Hippocampal formation (tissue), 2 donors: ENCODE measurements at regions not wholly inside any gene's neighbourhood (a gene's known extent, or its start where the extent isn't known, plus 50 kb on each side); places are given as distances from the start of the nearest gene placed in this dataset.
"Not testable (repeated sequence)": the region's sequence is repeated elsewhere in the genome, so short reads cannot be mapped to it uniquely, and the experiment has no call there.

Experiments
- DNase-seq, 2 donors: peaks; one replicate each; lab custom pipeline; 2025; lab: John Stamatoyannopoulos, UW

DNA sequence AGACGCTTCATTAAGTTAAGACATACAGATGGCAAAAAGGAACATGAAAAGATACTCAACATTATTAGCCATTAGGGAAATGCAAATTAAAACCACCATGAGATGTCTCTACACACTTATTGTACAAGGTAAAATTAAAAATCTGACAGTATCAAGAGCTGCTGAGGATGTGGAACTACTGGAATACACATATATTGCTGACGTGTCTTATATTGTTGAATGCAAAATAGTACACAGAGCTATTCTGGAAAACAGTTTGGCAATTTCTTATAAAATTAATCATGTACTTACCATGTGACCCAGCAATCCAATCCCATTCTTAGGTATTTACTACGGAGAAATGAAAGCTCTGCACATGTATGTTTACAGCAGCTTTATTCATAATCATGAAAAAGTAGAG, 742.5 kb downstream of the TBC1D22A start:
- DNase-seq = no peak

DNA sequence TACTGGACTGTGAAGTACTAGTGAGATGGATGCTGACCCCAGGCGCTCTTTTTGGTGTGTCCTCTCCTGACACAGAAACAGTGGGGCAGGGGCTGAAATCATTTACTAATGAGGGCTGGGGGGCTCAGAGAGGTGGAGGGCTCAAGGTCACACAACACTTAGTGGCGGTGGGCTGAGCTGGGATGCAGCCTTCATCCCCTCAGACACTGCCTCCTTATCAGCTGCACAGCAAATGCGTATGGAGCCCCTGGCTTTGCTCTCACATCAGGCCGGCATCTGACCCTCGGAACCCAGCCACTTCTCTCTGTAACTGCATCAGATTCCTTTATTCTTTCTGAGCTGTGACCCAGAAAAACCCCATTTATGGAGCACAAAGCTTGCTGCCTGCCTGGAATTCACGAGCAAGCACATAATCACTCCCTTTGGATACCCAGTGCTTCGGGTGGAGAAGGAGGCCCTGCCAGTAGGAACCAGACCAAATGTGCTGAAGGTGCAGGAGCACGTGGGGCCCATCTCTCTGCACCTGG, 736.6 kb downstream of the TBC1D22A start:
- DNase-seq = no peak

DNA sequence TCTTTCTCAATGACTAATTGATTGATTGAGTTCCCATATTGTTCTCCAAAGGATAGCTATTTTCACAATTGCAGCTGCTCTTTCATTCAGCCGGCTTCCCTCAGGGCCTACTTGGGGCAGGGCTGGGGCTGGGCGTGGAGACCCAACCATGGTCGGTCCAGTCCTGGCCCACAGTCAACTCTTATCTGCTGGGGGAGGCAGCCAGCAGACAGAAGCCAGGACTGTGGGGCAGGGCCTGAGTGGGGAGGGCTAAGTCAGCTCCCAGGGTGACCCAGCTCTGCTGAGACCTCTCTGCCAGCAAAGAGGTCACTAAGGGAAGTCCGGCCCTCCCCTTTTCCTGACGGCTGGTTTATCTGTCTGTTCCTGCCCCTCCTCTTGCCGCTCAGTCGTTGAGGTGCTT, 735.2 kb downstream of the TBC1D22A start:
- DNase-seq = no peak

DNA sequence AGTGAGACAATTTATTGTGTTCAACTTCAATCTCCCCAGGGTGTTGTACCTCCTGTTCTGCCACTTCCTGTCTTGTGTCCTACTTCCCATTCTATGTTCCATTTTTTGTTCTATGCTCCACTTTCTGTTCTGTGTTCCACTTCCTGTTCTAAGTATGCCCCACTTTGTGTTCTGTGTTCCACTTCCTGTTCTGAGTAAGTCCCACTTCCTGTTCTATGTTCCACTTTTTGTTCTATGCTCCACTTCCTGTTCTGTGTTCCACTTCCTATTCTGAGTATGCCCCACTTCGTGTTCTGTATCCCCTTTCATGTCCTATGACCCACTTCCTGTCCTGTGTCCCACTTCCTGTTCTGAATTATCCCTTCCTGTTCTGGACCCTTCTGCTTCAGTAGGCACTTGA, 732.7 kb downstream of the TBC1D22A start:
- DNase-seq = no peak

DNA sequence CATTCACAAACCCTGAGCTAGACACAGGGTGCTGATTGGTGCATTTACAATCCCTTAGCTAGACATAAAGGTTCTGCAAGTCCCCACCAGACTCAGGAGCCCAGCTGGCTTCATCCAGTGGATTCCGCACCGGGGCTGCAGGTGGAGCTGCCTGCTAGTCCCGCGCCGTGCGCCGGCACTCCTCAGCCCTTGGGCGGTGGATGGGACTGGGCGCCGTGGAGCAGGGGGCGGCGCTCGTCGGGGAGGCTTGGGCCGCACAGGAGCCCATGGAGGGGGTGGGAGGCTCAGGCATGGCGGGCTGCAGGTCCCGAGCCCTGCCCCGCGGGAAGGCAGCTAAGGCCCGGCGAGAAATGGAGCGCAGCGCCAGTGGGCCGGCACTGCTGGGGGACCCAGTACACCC, 725.7 kb downstream of the TBC1D22A start:
- DNase-seq = not testable (repeated sequence)

DNA sequence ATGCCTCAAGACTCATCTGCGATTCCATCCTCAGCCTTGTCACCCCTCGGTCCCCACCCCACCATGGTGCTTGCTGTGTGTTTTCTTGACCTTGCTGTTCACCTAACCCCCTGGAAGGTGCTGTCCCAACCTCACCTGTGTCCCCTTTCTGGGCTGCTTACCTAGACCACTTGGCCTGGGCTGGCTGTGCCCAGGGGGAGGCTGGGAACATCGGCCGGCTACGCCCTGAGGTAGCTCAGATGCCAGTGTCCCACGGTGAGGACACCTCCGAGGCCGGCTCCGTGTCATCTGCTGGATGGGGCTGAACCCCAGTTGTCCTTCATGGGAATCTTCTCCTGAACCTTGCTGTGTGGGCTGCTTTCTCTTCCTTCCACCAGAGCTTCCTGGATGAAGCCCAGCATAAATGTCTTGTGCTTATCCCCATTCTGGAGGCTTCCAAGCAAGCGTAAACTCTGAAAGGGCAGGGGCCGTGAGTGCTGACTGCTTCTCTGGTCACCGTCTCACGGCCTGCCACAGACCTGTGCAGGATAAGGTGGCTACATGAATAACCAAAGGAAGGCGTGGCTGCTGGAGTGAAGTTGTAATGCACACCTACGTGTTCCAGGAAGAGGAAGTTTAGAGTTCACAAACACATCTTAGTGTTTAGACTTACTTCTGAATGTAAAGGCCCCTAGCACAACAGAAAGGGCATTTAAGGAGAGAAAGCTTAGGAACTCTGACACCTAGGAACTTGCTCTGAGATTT, 724.3 kb downstream of the TBC1D22A start:
- no peak for DNase-seq

DNA sequence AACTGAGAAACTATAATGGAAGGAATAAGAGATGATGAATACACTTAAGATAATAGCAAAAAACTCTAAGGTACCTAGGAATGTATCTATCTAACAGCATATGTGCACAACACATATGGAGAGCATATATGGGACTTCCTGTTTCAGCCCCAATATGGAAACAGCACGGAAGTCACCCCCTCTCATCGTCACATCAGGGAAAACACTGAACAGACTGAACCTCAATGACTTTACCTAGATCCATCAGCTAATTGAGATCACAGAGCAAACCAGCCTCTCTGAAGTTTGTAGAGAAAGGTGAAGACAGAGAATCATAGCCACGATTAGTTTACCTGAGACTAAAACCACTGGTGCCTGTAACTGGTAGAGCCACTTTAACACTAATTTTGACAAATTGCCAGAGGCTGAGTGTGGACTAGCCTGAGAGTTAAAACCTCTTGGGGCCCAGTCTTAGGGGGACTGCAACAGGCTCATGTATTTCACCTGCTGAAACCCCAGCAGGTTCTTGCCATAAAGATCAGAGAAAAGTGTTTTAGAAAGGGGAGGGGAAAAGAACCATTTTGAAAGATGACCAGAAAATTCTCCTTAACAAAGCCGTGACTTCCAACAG, 722.6 kb downstream of the TBC1D22A start:
- DNase-seq = no peak

DNA sequence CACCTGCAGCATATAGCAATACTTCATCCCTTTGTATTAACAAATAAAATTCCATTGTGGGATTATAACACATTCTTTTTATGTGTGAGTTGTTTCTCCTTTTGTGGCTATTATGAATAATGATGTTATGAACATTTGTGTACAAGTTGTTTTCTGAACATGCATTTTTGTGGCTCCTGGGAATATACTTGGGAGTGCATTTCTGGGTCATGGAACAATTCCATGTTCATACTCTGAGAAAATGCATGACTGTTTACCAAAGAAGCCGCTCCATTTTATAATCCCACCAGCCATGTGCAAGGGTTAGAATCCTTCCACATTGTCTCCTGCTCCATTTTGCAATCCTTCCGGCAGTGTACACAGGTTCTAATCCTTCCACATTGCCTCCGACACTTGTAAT, 713.8 kb downstream of the TBC1D22A start:
- no peak for DNase-seq

DNA sequence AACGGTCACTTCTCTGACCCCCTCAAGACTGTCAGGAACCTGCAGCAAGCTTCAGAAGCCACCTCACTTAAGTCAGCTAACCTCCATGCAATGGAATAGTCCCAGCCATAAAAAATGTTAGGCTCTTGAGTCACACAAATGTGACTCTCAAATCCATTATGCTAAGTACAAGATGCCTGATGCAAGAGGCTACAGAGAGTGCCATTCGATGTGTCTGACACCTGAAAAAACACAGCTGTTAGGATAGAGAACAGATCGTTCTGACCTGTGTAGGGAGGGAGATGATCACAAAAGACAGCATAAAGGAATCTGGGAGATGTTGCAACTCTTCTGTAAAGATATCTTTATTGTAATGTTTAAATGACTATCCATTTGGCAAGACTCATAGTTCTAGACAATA, 712.4 kb downstream of the TBC1D22A start:
- DNase-seq = no peak

DNA sequence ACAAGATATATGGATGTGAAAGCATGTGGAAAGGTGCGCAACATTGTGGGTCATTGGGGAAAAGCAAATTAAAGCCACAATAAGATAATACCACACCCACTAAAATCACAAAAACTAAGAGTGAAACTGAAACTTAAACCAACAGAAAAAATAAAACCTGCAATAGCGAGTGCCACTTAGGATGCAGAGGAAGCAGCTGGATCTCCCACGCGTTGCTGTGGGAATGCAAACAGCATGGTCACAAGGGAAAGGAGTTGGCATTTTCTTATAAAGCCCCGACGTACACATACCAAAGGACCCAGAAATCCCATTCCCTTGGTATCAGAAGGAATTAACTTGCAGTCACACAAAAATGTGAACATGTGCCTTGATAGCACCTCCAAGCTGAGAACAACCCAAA, 712.0 kb downstream of the TBC1D22A start:
- no peak for DNase-seq

DNA sequence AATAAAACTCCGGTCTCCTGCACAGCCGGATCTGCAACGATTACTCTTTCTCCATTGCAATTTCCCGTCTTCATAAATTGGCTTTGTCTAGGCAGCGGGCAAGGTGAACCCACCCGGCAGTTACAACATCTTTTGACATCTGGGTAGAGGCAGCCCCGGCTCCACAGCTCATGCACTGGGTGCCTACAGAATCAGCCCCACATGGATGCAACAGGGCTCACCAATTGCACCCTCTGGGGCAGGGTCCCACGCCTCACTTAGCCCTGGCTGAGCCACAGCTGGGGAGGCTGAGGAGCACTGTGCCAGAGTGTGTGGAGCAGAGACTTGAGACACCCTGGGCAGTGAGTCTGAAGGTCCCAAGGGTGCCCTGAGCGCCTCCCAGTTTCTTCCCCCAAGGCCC, 710.2 kb downstream of the TBC1D22A start:
- DNase-seq = no peak

DNA sequence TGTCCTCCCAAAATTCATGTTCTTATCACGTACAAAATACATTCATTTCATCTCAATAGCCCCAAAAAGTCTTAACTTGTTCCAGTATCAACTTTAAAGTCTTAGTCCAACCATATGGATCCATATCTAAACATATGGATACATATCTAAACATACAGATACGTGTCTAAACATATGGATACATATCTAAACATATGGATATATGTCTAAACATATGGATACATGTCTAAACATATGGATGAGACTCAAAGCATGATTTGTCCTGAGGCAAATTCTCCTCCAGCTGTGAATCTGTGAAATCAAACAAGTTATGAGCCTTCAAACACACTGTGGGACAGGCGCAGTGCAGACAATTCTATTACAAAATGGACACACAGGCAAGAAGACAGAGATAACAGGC, 709.0 kb downstream of the TBC1D22A start:
- DNase-seq = no peak

DNA sequence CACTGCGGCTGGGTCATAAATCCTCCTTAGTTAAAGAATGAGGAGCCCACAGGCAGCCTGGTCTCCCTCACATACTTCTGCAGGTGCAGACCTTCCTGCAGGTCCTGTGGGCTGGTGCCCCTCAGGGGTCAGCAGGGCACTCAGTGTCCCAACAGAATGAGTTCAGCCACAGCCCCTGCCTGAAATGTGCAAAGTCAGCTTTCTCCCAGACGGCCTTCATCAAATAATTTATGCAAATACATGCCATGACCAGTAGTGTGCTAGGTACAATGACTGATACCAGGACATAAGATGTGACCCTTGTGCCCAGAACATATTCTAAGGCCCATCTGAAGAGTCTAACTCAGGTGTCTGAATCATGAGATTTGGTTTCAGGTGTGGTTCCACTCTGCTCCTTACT, 703.4 kb downstream of the TBC1D22A start:
- DNase-seq = no peak

DNA sequence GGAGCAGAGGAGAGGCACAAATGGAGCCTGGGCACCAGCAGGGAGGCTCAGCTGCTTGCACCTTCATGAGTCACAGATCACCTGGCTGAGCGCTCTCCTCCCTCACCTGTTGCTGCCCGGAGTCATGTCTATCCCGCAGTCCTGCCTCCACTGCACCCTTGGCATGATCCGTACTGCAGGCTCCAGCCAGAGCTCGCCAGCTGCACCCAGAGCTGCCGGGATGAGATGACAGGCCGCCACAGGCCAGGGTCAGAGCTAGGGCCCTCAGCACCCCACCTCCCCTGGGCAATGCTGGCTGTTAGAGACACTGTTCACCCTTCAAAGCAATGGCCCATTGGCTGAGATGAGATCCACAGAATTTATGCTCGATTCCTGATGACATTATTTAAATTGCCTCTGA, 702.8 kb downstream of the TBC1D22A start:
- DNase-seq = no peak

DNA sequence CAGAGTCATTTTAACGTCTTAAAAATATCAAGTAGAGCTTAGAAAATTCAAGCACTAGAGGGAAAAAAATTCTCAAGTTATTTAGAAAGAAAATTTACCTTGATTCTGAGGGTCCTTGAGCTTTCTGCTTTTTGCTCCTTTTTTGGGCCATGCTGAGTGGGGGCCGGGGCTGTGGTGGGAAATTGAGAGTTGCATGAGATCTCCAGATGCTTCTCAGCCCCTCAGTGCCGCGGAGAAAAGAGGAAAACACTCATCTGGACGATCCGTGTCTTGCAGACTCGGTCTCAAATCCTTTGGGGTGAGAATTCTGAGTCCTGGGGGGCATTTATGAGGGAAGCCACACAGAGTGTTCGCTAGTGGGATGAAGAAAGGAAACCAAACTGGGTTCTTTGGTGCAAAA, 700.8 kb downstream of the TBC1D22A start:
- no peak for DNase-seq

DNA sequence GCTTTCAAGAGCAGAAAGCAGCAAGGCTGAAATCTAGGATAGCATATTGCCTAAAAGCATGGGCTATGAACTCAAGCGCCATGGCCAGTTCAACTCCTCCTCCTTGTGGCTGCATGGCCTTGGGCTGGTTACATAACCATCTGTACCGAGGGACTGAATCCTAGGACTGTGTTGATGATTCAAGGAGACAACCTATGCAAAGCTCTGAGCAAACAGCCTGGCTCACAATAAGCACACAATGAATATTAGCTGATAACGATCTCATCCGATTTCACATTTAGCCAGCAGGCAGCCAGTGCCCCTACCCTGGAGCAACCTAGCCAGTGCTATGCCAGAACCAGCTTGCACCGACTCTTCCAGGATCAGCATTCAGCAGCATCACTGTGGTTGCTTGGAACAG, 698.4 kb downstream of the TBC1D22A start:
- no peak for DNase-seq

DNA sequence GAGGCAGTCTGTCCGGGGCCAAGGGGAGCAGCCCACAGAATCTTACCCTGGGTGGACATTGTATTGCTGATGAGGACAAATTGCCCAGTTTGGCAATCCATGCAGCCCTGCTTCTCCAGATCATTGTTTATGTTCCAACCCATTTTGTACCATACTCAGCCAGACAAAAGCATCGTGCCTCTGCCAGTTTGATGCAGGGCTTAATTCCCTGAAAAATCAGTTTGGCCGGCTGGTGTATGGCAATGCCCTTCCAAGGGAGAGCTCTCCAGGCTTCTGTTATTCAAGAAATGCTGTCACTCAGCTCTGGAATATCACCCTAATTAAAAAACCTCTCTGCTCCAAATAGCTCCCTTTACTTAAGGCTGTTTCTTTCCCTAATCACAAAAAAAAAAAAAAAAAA, 697.7 kb downstream of the TBC1D22A start:
- peak; percentile 3 to 18 for DNase-seq

DNA sequence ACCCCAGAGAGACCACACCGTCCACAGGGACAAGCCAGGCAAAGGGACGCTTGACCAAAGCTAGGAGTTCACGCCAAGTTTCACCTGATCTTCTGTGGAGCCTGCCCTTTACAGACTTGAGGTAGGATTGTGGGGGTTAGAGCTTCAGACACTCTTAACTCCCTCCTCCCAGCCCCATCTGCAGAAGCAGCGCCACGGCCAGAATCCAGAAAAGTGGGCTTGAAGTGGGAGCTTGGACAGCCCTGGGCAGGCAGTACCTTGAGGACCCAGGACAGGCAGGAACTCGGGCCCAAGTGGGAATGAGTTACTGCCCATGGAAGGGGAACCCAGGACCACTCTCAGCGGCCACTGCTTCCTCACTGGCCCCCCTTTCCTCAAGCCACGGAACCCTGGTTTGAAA, 695.9 kb downstream of the TBC1D22A start:
- DNase-seq = no peak

DNA sequence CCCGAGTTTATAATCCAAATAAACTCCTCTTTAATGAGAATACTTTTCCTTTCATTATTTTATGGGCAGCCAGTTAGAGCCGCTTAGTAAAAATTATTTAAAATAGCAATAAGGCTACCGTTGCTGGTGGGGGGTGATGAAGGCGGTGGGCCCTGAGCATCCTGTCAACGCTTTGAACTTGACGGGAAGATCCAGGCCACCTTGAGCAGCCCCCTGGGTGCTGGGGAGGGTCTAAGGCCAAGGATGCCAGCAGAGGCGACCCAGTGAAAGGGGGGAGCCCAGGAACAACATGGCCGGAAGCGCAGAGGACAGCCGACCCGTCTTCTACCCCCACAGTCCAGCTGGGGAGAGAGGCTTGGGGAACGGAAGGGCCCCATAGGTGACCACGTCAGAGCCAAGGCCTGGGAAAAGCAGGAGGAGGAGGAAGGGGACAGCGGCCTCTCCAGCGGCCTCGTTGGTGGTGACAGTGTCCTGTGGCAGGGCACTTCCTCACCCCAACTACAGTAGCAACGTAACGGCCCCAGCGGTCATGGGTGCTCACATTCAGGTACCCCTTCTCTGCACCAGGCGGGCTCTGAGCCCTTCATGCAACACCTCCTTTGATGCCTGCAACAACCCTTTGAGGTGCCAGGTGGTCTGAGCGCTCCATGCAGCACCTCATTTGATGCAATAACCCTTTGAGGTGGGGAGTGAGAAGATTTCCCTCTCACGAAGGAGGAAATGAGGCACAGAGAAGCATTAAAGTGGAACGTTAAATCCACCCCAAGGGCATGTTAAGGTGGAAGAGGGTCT, 695.3 kb downstream of the TBC1D22A start:
- DNase-seq = no peak

DNA sequence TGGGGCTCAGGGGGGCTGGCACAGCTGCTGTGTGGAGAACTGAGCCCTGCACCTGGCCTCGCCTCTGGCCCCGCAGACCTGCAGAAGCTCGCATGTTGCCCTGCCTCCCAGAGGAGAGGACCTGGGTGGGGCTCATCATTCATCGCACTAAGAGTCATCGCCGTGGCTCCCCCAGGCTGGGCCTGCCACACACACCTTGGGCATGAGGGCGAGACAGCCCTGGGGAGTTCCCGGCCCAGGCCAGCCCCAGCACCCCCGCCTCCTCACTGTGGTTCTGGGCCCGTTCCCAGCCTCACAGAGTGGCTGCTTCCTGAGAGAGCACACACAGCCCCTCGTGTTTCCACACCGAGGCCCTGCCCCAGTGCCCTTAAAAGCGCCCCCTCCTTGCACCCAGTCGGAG, 694.6 kb downstream of the TBC1D22A start:
- no peak for DNase-seq

DNA sequence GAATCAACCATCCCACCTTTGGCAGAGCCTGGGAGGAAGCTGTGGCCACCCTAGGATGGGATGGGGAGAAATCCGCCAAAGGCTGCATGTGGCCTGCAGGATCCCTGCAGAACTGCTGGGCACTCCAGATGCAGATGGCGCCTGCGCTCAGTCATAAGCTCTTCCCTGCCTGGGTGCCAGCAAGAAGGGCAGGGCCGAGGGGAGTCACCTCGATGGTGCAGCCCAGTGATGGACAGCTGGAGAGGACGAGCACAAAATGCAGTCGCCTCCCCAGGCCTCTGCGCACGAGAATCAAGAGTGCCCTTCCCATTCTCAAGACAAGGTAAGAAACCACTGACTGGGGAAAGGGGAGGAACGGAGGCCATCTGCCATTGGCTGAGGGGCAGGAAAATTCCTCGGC, 693.6 kb downstream of the TBC1D22A start:
- no peak for DNase-seq

DNA sequence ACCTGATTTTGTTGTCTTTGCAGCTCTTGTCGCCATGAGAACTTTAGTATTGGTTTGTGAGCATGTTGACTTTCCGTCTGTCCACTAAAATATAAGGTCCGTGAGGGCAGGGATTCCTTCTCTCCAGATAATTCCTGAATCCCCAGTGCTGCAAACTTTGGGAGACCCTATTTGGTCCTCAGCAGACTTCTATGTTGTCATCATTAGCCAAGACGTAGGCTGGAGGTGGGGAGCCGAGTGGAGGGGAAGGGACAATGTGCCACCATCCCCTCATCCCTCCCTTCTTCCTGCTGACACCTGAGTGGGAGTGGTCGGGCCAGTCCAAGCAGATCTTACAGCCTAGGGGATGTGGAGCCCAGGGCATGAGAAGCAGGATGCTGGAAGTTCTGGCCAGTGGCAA, 690.6 kb downstream of the TBC1D22A start:
- no peak for DNase-seq

DNA sequence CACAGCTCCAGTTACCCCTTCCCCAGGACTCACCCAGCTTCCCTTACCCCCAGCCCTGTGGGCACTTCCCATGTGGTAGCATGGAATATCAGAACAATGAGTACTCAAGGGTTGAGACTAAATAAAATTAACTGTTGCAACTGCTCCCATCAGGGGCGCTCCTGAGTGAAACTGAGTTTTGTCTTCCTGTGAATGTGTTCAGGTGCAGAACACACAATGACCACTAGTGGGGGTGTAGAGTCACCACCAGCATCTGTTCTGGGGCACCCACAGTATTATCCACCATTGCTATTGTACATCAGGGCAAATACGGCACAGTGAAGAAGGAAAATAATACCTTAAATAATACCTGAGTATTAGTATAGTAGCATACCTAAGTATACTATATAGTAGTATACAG, 689.7 kb downstream of the TBC1D22A start:
- DNase-seq = no peak
